Stimulated activated CD4-positive, alpha-beta T cell treated with anti-CD3 and anti-CD28 coated beads, Interleukin-1b, Interleukin-23, amount 100 ng/mL, for 1 hour (primary cell): ENCODE measurements at regions not wholly inside any gene's neighbourhood (a gene's known extent, or its start where the extent isn't known, plus 50 kb on each side); places are given as distances from the start of the nearest gene placed in this dataset.
"Not testable (repeated sequence)": the region's sequence is repeated elsewhere in the genome, so short reads cannot be mapped to it uniquely, and the experiment has no call there.

Experiments
- DNase-seq, 2 donors: peaks; one replicate each; pipeline ENCODE4 v3.0.0-alpha.2; 2020; ENCODE audit warnings: low read depth in 2 of 2

GRCh38 chr16:6856578-6856977, 476.1 kb upstream of the RBFOX1 start:
- no peak for DNase-seq

GRCh38 chr16:6853565-6853964, 479.1 kb upstream of the RBFOX1 start:
- no peak for DNase-seq

- DNase-seq = no peak
Observed at GRCh38 chr16:6852643-6853225, 479.9 kb upstream of the RBFOX1 start.

GRCh38 chr16:6846452-6846851, 486.2 kb upstream of the RBFOX1 start:
- DNase-seq = no peak

GRCh38 chr16:6841392-6841791, 491.3 kb upstream of the RBFOX1 start:
- DNase-seq = no peak

GRCh38 chr16:6837722-6838121, 494.9 kb upstream of the RBFOX1 start:
- DNase-seq = no peak

GRCh38 chr16:6836766-6837165, 495.9 kb upstream of the RBFOX1 start:
- no peak for DNase-seq

GRCh38 chr16:6835941-6836340, 496.7 kb upstream of the RBFOX1 start:
- DNase-seq = no peak

GRCh38 chr16:6835516-6835915, 497.1 kb upstream of the RBFOX1 start:
- DNase-seq = no peak

- DNase-seq = no peak
Observed at GRCh38 chr16:6828690-6829089, 504.0 kb upstream of the RBFOX1 start.

GRCh38 chr16:6827931-6828330, 504.7 kb upstream of the RBFOX1 start:
- no peak for DNase-seq

GRCh38 chr16:6827267-6827666, 505.4 kb upstream of the RBFOX1 start:
- no peak for DNase-seq

GRCh38 chr16:6822041-6822440, 510.6 kb upstream of the RBFOX1 start:
- no peak for DNase-seq

GRCh38 chr16:6804461-6804860, 528.2 kb upstream of the RBFOX1 start:
- DNase-seq = no peak

- no peak for DNase-seq
Observed at GRCh38 chr16:6803176-6803575, 529.5 kb upstream of the RBFOX1 start.

GRCh38 chr16:6797223-6797622, 535.4 kb upstream of the RBFOX1 start:
- DNase-seq = no peak

- DNase-seq = no peak
Observed at GRCh38 chr16:6777624-6778023, 555.0 kb upstream of the RBFOX1 start.

- no peak for DNase-seq
Observed at GRCh38 chr16:6775712-6776111, 556.9 kb upstream of the RBFOX1 start.

GRCh38 chr16:6771956-6772355, 560.7 kb upstream of the RBFOX1 start:
- DNase-seq = no peak

GRCh38 chr16:6753553-6753952, 579.1 kb upstream of the RBFOX1 start:
- no peak for DNase-seq

- DNase-seq = no peak
Observed at GRCh38 chr16:6751191-6751590, 581.5 kb upstream of the RBFOX1 start.

- DNase-seq = no peak
Observed at GRCh38 chr16:6749698-6750097, 582.9 kb upstream of the RBFOX1 start.

GRCh38 chr16:6736302-6736701, 596.3 kb upstream of the RBFOX1 start:
- not testable (repeated sequence) for DNase-seq

GRCh38 chr16:6735631-6736030, 597.0 kb upstream of the RBFOX1 start:
- DNase-seq = no peak
